Mammary epithelial cell (primary cell): ENCODE measurements at regions not wholly inside any gene's neighbourhood (a gene's known extent, or its start where the extent isn't known, plus 50 kb on each side); places are given as distances from the start of the nearest gene placed in this dataset.

ENCODE experiments used
- EZH2 ChIP-seq: IDR thresholded peaks from 2 replicates; pipeline ENCODE4 v1.6.1; 2012; ENCODE audit warnings: low read length, inconsistent platforms, borderline replicate concordance
- TF ChIP-seq, protein P1 (sequence below), 2 donors: IDR thresholded peaks in 1 of 2; conservative IDR thresholded peaks in 1 of 2; 2 replicates each; pipeline ENCODE4 v1.5.1; 2011 to 2012; ENCODE audit warnings: inconsistent platforms in 2 of 2, low read length in 2 of 2, mild to moderate bottlenecking in 2 of 2, control low read depth in 1 of 2, low read depth in 1 of 2; ENCODE audit not compliant: insufficient read depth in 1 of 2; ENCODE audit errors: extremely low read depth in 1 of 2

DNA sequence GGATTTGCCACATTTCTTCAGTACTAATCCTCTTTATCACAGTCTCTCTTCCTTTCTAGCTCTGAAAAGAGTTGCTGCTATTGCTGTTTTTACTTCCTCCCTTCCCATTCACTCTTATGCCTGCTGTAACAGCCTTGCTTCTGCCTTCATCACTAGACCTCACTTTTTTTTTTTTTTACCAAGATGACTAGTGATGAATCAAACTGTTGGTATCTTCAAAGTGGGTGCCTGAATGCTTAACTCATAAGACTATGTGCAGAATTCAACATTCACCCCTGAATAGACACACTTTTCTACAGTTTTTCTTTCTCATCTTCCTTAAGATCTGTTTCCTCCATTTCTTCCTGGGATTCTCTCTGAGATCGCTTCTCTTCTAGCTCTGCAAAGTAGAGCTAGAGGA, 217.2 kb upstream of the HTR2A start:
- TF ChIP-seq, protein P1, sequence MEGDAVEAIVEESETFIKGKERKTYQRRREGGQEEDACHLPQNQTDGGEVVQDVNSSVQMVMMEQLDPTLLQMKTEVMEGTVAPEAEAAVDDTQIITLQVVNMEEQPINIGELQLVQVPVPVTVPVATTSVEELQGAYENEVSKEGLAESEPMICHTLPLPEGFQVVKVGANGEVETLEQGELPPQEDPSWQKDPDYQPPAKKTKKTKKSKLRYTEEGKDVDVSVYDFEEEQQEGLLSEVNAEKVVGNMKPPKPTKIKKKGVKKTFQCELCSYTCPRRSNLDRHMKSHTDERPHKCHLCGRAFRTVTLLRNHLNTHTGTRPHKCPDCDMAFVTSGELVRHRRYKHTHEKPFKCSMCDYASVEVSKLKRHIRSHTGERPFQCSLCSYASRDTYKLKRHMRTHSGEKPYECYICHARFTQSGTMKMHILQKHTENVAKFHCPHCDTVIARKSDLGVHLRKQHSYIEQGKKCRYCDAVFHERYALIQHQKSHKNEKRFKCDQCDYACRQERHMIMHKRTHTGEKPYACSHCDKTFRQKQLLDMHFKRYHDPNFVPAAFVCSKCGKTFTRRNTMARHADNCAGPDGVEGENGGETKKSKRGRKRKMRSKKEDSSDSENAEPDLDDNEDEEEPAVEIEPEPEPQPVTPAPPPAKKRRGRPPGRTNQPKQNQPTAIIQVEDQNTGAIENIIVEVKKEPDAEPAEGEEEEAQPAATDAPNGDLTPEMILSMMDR (conservative IDR thresholded peaks at IDR 0.05 in 1 of 2, IDR thresholded peaks at IDR 0.05 in 1 of 2; ENCODE audit: extremely low read depth in 1 of 2, insufficient read depth in 1 of 2, low read depth in 1 of 2, low read length in 2 of 2), result no peak
- TF ChIP-seq EZH2, result no peak
